SU-DHL-6 (cell line): ENCODE measurements at regions not wholly inside any gene's neighbourhood (a gene's known extent, or its start where the extent isn't known, plus 50 kb on each side); places are given as distances from the start of the nearest gene placed in this dataset.

ENCODE experiments used
- H2AFZ ChIP-seq: fragments of 200-600 bp; sonication (generic); 2 replicates; pipeline ENCODE4 v1.6.1; 2014; ENCODE audit warnings: low read depth, mild to moderate bottlenecking, moderate library complexity, mixed read lengths, antibody characterized with exemption, low read length; ENCODE audit not compliant: severe bottlenecking
- H3F3A ChIP-seq: fragments of 200-600 bp; shearing (Covaris generic); 2 replicates; pipeline ENCODE4 v1.6.0; 2016; ENCODE audit warnings: antibody characterized with exemption, mild to moderate bottlenecking; ENCODE audit not compliant: insufficient read depth
- H3K27ac ChIP-seq: fragments of 200-600 bp; sonication (generic); 2 replicates; pipeline ENCODE4 v1.5.1; 2016; ENCODE audit warnings: low read depth, mild to moderate bottlenecking, low read length, moderate library complexity, mixed read lengths
- H3K27me3 ChIP-seq: fragments of 200-600 bp; sonication (generic), shearing (Covaris generic); 2 replicates; pipeline ENCODE4 v1.6.0; 2014; ENCODE audit warnings: mild to moderate bottlenecking, low read length
- H3K36me3 ChIP-seq: fragments of 200-600 bp; sonication (generic); 2 replicates; pipeline ENCODE4 v1.6.1; 2014; ENCODE audit warnings: mild to moderate bottlenecking, low read length, mixed read lengths
- H3K4me2 ChIP-seq: fragments of 300-600, 200-600 bp; shearing (Covaris generic), sonication (generic); 2 replicates; pipeline ENCODE4 v1.6.0; 2014; ENCODE audit warnings: low read length, low read depth, mild to moderate bottlenecking; ENCODE audit not compliant: poor library complexity, severe bottlenecking
- H3K4me3 ChIP-seq: fragments of 200-600 bp; sonication (generic); 2 replicates; pipeline ENCODE4 v1.5.1; 2014; ENCODE audit warnings: antibody characterized with exemption, low read length, mild to moderate bottlenecking, mixed read lengths; ENCODE audit not compliant: insufficient read depth, poor library complexity, severe bottlenecking
- H3K79me2 ChIP-seq: fragments of 200-600 bp; sonication (generic); 2 replicates; pipeline ENCODE4 v1.6.1; 2014; ENCODE audit warnings: mild to moderate bottlenecking, low read length, moderate library complexity; ENCODE audit not compliant: insufficient read depth
- H3K9ac ChIP-seq: fragments of 200-600 bp; sonication (generic); 2 replicates; pipeline ENCODE4 v1.7.0; 2014; ENCODE audit warnings: mild to moderate bottlenecking, low read length
- H3K9me2 ChIP-seq: fragments of 200-600 bp; sonication (generic); replicated peaks from 2 replicates; pipeline ENCODE4 v1.6.1; 2014; ENCODE audit warnings: low read length; ENCODE audit not compliant: insufficient read depth
- H3K9me3 ChIP-seq: fragments of 200-600 bp; sonication (generic); 2 replicates; pipeline ENCODE4 v1.6.1; 2014; ENCODE audit warnings: low read length, mixed read lengths; ENCODE audit not compliant: insufficient read depth
- H4K20me1 ChIP-seq: fragments of 200-600 bp; sonication (generic); 2 replicates; pipeline ENCODE4 v1.6.1; 2014; ENCODE audit warnings: low read depth, mild to moderate bottlenecking, antibody characterized with exemption, low read length, moderate library complexity, mixed read lengths
- EZH2phosphoT487 ChIP-seq: fragments of 200-600 bp; sonication (generic), shearing (Covaris generic); conservative IDR thresholded peaks from 2 replicates; pipeline ENCODE4 v1.6.1; 2018; ENCODE audit warnings: mild to moderate bottlenecking, antibody characterized with exemption, low read length, moderate library complexity, mixed read lengths
- TF ChIP-seq, protein P1 (sequence below): fragments of 200-600 bp; sonication (generic); IDR thresholded peaks from one replicate; pipeline ENCODE4 v1.5.1; 2017; ENCODE audit warnings: antibody characterized with exemption, mild to moderate bottlenecking, low read length, moderate library complexity; ENCODE audit not compliant: insufficient read depth, poor library complexity, severe bottlenecking

DNA sequence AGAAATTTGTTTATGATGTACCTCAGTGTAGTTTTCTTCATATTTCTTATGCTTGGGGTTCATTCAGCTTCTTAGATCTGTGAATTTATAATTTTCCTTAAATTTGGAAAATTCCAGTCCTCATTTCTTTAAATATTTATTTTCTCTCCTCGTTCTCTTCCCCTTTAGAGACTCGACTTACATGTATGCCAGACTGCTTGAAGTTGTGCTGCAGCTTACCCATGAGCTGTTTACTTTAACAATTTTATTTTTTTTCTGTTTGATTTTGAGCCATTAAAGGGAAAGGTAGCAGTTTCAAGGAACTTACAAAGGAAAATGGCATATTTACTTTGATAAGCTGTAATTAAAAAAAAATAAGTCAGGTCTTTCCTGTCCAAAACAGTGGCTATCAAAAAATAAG lies 123.0 kb upstream of the ZNF32 start:
- TF ChIP-seq EZH2phosphoT487 = no peak
- TF ChIP-seq, protein P1, sequence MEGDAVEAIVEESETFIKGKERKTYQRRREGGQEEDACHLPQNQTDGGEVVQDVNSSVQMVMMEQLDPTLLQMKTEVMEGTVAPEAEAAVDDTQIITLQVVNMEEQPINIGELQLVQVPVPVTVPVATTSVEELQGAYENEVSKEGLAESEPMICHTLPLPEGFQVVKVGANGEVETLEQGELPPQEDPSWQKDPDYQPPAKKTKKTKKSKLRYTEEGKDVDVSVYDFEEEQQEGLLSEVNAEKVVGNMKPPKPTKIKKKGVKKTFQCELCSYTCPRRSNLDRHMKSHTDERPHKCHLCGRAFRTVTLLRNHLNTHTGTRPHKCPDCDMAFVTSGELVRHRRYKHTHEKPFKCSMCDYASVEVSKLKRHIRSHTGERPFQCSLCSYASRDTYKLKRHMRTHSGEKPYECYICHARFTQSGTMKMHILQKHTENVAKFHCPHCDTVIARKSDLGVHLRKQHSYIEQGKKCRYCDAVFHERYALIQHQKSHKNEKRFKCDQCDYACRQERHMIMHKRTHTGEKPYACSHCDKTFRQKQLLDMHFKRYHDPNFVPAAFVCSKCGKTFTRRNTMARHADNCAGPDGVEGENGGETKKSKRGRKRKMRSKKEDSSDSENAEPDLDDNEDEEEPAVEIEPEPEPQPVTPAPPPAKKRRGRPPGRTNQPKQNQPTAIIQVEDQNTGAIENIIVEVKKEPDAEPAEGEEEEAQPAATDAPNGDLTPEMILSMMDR = no peak
- no peaks in the 10 kb centered on the region for H3K36me3 ChIP-seq
- no peaks in the 10 kb centered on the region for H3F3A ChIP-seq
- no peaks in the 10 kb centered on the region for H3K79me2 ChIP-seq
- H3K4me2 ChIP-seq = no peak overlapping the region
- H4K20me1 ChIP-seq = no peaks in the 10 kb centered on the region
- H2AFZ ChIP-seq = no peak overlapping the region
- no peaks in the 10 kb centered on the region for H3K27me3 ChIP-seq
- H3K9me2 ChIP-seq = no peaks in the 10 kb centered on the region
- H3K9ac ChIP-seq = no peak overlapping the region
- H3K27ac ChIP-seq = no peak overlapping the region
- no peak overlapping the region for H3K4me3 ChIP-seq
- H3K9me3 ChIP-seq = no peaks in the 10 kb centered on the region

DNA sequence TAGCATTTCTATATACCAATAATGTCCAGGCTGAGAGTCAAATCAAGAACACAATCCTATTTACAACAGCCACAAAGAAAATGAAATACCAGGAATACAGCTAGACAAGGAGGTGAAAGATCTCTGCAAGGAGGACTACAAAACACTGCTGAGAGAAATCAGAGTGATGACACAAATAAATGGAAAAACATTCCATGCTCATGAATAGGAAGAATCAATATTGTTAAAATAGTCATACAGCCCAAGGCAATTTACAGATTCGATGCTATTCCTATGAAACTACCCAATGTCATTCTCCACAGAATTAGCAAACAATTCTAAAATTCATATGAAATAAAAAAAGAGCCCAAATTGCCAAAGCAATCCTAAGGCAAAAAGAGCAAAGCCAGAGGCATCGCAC lies 116.8 kb upstream of the ZNF32 start:
- no peaks in the 10 kb centered on the region for H3K9me2 ChIP-seq
- TF ChIP-seq, protein P1 = no peak
- no peak for TF ChIP-seq EZH2phosphoT487
- no peaks in the 10 kb centered on the region for H3K79me2 ChIP-seq
- H3K9ac ChIP-seq = no peak overlapping the region
- no peak overlapping the region for H2AFZ ChIP-seq
- H3K4me2 ChIP-seq = no peak overlapping the region
- H3K9me3 ChIP-seq = no peaks in the 10 kb centered on the region
- no peak overlapping the region for H3K4me3 ChIP-seq
- no peaks in the 10 kb centered on the region for H3K27me3 ChIP-seq
- no peak overlapping the region for H3K27ac ChIP-seq
- no peaks in the 10 kb centered on the region for H3F3A ChIP-seq
- H4K20me1 ChIP-seq = no peaks in the 10 kb centered on the region
- no peaks in the 10 kb centered on the region for H3K36me3 ChIP-seq

DNA sequence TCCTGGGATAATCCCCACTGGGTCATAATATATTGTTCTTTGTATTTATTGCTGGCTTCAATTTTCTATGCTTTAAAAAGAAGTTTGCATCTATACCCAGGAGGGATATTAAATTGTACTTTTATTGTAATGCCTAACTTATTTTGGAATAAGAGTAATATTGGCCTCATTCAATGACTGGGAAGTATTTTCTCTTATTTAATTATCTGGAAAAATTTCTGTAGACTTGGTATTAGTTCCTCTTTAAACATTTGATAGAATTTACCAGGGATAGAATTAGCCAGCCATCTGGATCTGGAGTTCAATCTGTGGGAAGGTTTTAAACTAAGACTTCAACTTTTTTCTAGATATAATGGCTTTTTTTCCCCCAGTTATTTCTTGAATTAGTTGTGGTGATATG lies 115.2 kb upstream of the ZNF32 start:
- Histone ChIP-seq H3K4me2 (no peak overlapping the region), H3K36me3 (no peaks in the 10 kb centered on the region), H3K79me2 (no peaks in the 10 kb centered on the region), H3K4me3 (no peak overlapping the region), H3K9me3 (no peaks in the 10 kb centered on the region), H3K27ac (no peak overlapping the region), H3K27me3 (no peaks in the 10 kb centered on the region), H4K20me1 (no peaks in the 10 kb centered on the region), H2AFZ (no peak overlapping the region), H3K9me2 (no peaks in the 10 kb centered on the region), H3K9ac (no peak overlapping the region), H3F3A (no peaks in the 10 kb centered on the region)
- TF ChIP-seq, protein P1 = no peak
- TF ChIP-seq EZH2phosphoT487 = no peak

DNA sequence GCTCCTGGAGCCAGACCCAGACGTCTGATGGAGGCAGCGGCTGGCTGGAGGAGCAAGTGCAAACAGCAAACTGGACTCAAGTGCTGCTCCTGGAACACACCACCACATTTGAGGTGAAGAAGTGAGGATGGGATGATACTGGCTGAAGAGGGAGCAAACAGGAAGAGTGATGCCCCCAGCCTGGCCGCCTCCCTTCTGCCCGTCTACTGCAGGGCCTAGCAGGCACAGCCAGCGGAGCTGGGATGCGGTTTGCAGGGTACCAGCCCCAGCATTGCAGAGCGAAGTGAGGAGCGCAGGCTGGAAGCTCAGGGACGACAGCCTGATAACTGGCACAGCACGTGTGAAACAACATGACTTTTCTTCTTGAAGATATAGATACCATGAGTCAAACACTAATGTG lies 111.8 kb upstream of the ZNF32 start:
- no peak overlapping the region for H3K4me2 ChIP-seq
- no peaks in the 10 kb centered on the region for H3K27me3 ChIP-seq
- no peaks in the 10 kb centered on the region for H4K20me1 ChIP-seq
- H3K36me3 ChIP-seq = no peaks in the 10 kb centered on the region
- no peak overlapping the region for H2AFZ ChIP-seq
- H3K9me2 ChIP-seq = no peaks in the 10 kb centered on the region
- no peaks in the 10 kb centered on the region for H3K79me2 ChIP-seq
- no peak for TF ChIP-seq EZH2phosphoT487
- TF ChIP-seq, protein P1 = no peak
- H3F3A ChIP-seq = no peaks in the 10 kb centered on the region
- no peak overlapping the region for H3K27ac ChIP-seq
- H3K4me3 ChIP-seq = no peak overlapping the region
- H3K9me3 ChIP-seq = no peaks in the 10 kb centered on the region
- no peak overlapping the region for H3K9ac ChIP-seq
